ENCODE measurements at regions not wholly inside any gene's neighbourhood (a gene's known extent, or its start where the extent isn't known, plus 50 kb on each side); places are given as distances from the start of the nearest gene placed in this dataset.

DNA sequence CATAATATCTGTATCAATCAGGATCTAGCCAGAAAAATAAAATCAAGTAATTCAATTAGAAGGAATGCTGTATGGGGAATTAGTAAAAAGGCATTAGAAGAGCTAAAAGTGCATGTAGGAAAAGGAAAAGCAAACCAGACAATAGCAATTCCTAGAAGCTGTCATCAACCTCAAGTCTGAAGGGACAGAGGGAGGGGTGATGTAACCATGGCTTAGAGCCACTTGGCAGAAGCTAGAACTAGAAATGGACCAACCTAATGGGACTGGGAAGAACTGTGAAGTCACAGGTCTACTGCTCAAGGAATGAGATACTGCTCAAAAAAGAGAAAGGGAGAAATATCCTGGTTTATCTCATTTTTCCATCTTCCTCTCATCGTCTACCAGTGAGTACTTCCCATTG lies 590.7 kb upstream of the SGO1 start (continued):
- TF ChIP-seq, protein P1, sequence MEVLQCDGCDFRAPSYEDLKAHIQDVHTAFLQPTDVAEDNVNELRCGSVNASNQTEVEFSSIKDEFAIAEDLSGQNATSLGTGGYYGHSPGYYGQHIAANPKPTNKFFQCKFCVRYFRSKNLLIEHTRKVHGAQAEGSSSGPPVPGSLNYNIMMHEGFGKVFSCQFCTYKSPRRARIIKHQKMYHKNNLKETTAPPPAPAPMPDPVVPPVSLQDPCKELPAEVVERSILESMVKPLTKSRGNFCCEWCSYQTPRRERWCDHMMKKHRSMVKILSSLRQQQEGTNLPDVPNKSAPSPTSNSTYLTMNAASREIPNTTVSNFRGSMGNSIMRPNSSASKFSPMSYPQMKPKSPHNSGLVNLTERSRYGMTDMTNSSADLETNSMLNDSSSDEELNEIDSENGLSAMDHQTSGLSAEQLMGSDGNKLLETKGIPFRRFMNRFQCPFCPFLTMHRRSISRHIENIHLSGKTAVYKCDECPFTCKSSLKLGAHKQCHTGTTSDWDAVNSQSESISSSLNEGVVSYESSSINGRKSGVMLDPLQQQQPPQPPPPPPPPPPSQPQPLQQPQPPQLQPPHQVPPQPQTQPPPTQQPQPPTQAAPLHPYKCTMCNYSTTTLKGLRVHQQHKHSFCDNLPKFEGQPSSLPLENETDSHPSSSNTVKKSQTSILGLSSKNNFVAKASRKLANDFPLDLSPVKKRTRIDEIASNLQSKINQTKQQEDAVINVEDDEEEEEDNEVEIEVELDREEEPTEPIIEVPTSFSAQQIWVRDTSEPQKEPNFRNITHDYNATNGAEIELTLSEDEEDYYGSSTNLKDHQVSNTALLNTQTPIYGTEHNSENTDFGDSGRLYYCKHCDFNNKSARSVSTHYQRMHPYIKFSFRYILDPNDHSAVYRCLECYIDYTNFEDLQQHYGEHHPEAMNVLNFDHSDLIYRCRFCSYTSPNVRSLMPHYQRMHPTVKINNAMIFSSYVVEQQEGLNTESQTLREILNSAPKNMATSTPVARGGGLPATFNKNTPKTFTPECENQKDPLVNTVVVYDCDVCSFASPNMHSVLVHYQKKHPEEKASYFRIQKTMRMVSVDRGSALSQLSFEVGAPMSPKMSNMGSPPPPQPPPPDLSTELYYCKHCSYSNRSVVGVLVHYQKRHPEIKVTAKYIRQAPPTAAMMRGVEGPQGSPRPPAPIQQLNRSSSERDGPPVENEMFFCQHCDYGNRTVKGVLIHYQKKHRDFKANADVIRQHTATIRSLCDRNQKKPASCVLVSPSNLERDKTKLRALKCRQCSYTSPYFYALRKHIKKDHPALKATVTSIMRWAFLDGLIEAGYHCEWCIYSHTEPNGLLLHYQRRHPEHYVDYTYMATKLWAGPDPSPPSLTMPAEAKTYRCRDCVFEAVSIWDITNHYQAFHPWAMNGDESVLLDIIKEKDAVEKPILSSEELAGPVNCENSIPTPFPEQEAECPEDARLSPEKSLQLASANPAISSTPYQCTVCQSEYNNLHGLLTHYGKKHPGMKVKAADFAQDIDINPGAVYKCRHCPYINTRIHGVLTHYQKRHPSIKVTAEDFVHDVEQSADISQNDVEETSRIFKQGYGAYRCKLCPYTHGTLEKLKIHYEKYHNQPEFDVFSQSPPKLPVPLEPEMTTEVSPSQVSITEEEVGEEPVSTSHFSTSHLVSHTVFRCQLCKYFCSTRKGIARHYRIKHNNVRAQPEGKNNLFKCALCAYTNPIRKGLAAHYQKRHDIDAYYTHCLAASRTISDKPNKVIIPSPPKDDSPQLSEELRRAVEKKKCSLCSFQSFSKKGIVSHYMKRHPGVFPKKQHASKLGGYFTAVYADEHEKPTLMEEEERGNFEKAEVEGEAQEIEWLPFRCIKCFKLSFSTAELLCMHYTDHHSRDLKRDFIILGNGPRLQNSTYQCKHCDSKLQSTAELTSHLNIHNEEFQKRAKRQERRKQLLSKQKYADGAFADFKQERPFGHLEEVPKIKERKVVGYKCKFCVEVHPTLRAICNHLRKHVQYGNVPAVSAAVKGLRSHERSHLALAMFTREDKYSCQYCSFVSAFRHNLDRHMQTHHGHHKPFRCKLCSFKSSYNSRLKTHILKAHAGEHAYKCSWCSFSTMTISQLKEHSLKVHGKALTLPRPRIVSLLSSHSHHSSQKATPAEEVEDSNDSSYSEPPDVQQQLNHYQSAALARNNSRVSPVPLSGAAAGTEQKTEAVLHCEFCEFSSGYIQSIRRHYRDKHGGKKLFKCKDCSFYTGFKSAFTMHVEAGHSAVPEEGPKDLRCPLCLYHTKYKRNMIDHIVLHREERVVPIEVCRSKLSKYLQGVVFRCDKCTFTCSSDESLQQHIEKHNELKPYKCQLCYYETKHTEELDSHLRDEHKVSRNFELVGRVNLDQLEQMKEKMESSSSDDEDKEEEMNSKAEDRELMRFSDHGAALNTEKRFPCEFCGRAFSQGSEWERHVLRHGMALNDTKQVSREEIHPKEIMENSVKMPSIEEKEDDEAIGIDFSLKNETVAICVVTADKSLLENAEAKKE (CRISPR knock-in tag; IDR thresholded peaks at IDR 0.05), result no peak

DNA sequence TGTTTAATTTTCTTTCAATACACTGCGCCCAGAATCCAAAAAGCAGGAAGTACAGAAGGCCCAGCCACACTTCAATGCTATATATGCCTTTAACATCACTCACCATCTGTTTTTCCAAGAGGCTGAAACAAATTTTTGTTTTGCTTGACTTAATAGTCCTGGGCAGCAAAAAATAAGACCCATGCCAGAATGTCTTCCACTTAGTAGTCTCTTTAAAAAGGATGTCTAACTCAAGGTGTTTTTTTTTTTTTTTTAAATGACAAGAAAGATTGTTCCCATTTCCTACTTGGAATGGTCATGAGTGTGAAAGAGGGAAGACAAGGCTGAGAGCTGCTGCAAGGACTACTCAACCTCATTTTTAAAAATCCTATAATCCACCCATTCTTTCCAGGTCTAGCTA lies 590.3 kb upstream of the SGO1 start:
- ATAC-seq (no peak), DNase-seq (ENCODE audit: low spot score) (no peak)
- Histone ChIP-seq H3K4me1 (ENCODE audit: insufficient read depth) (no peaks in the 10 kb centered on the region), H4K20me1 (replicated peaks; ENCODE audit: insufficient read depth) (no peaks in the 10 kb centered on the region), H3K79me2 (replicated peaks; ENCODE audit: insufficient read depth) (no peaks in the 10 kb centered on the region), H3F3A (replicated peaks; ENCODE audit: low read depth) (no peaks in the 10 kb centered on the region), H2AFZ (no peak overlapping the region), H3K4me3 (no peak overlapping the region), H3K36me3 (ENCODE audit: insufficient read depth) (no peaks in the 10 kb centered on the region), H3K4me2 (no peak overlapping the region), H3K27ac (ENCODE audit: low read depth) (no peak overlapping the region), H3K9me2 (ENCODE audit: insufficient read depth) (peaks cover 14% of the 10 kb centered on the region; the same call in 1 of the 2 replicates), H3K27me3 (ENCODE audit: insufficient read depth) (no peaks in the 10 kb centered on the region)
- Mint-ChIP-seq H3K27me3 (ENCODE audit: insufficient read depth, low read depth, poor library complexity) (no peaks in the 10 kb centered on the region), H3K27ac (no peak overlapping the region), H3K4me1 (no peaks in the 10 kb centered on the region), H3K36me3 (ENCODE audit: low read depth) (no peaks in the 10 kb centered on the region), H3K4me3 (no peak overlapping the region), H3K9me3 (no peaks in the 10 kb centered on the region)
- TF ChIP-seq, protein P1 (CRISPR knock-in tag; IDR thresholded peaks at IDR 0.05), result no peak
- TF ChIP-seq, protein P2, sequence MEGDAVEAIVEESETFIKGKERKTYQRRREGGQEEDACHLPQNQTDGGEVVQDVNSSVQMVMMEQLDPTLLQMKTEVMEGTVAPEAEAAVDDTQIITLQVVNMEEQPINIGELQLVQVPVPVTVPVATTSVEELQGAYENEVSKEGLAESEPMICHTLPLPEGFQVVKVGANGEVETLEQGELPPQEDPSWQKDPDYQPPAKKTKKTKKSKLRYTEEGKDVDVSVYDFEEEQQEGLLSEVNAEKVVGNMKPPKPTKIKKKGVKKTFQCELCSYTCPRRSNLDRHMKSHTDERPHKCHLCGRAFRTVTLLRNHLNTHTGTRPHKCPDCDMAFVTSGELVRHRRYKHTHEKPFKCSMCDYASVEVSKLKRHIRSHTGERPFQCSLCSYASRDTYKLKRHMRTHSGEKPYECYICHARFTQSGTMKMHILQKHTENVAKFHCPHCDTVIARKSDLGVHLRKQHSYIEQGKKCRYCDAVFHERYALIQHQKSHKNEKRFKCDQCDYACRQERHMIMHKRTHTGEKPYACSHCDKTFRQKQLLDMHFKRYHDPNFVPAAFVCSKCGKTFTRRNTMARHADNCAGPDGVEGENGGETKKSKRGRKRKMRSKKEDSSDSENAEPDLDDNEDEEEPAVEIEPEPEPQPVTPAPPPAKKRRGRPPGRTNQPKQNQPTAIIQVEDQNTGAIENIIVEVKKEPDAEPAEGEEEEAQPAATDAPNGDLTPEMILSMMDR (conservative IDR thresholded peaks at IDR 0.05; ENCODE audit: low read depth in 2 of 2), result no peak
